Mucosa of rectum (tissue), 2 donors: ENCODE measurements at regions not wholly inside any gene's neighbourhood (a gene's known extent, or its start where the extent isn't known, plus 50 kb on each side); places are given as distances from the start of the nearest gene placed in this dataset.
A peak's percentile ranks its signal among the peaks of the same experiment; 100 is the strongest.

Experiments used
- H3K27ac ChIP-seq, 2 donors: one replicate each; pipeline ENCODE4 v1.7.0; 2013; ENCODE audit warnings: inconsistent platforms in 2 of 2, low read depth in 2 of 2, low read length in 2 of 2
- H3K27me3 ChIP-seq, 2 donors: one replicate each; pipeline ENCODE4 v1.7.0; 2013; ENCODE audit warnings: low read length in 2 of 2; ENCODE audit not compliant: control insufficient read depth in 2 of 2, insufficient read depth in 2 of 2
- H3K36me3 ChIP-seq, 2 donors: one replicate each; pipeline ENCODE4 v1.7.0; 2013; ENCODE audit warnings: low read length in 2 of 2; ENCODE audit not compliant: control insufficient read depth in 2 of 2, insufficient read depth in 2 of 2
- H3K4me1 ChIP-seq, 2 donors: one replicate each; pipeline ENCODE4 v1.7.0; 2013; ENCODE audit warnings: low read length in 2 of 2, mild to moderate bottlenecking in 1 of 2; ENCODE audit not compliant: control insufficient read depth in 2 of 2, insufficient read depth in 2 of 2
- H3K4me3 ChIP-seq, 2 donors: one replicate each; pipeline ENCODE4 v1.7.0; 2013; ENCODE audit warnings: low read length in 2 of 2
- H3K9ac ChIP-seq, 2 donors: one replicate each; pipeline ENCODE4 v1.7.0; 2013; ENCODE audit warnings: low read length in 2 of 2, low read depth in 1 of 2, mild to moderate bottlenecking in 1 of 2
- H3K9me3 ChIP-seq, 2 donors: one replicate each; pipeline ENCODE4 v1.7.0; 2013; ENCODE audit warnings: low read length in 2 of 2; ENCODE audit not compliant: control insufficient read depth in 2 of 2
- donor health status: healthy.
- donor health status: Normal muscosa, but diverticular disease.

GRCh38 chr19:28051047-28051446, 1161.9 kb downstream of the UQCRFS1 start:
- Histone ChIP-seq H3K27ac (no peak overlapping the region), H3K9me3 (peaks cover 2 to 3% of the 10 kb centered on the region in 2 donors), H3K4me1 (no peaks in the 10 kb centered on the region)

GRCh38 chr19:28049875-28050274, 1163.1 kb downstream of the UQCRFS1 start:
- peaks cover 2 to 3% of the 10 kb centered on the region in 2 donors for H3K9me3 ChIP-seq
- H3K27ac ChIP-seq, result no peak overlapping the region
- no peak overlapping the region for H3K4me3 ChIP-seq
- H3K9ac ChIP-seq, result no peak overlapping the region
- H3K27me3 ChIP-seq, result no peaks in the 10 kb centered on the region
- no peaks in the 10 kb centered on the region for H3K4me1 ChIP-seq
- H3K36me3 ChIP-seq, result no peaks in the 10 kb centered on the region

More at GRCh38 chr19:28051047-28051446, 1161.9 kb downstream of the UQCRFS1 start:
- no peaks in the 10 kb centered on the region for H3K36me3 ChIP-seq
- H3K9ac ChIP-seq, result no peak overlapping the region
- H3K27me3 ChIP-seq, result no peaks in the 10 kb centered on the region
- no peak overlapping the region for H3K4me3 ChIP-seq

GRCh38 chr19:28046932-28047331, 1166.0 kb downstream of the UQCRFS1 start:
- Histone ChIP-seq H3K36me3 (no peaks in the 10 kb centered on the region), H3K9me3 (peaks cover 2 to 3% of the 10 kb centered on the region in 2 donors), H3K4me3 (no peak overlapping the region)

GRCh38 chr19:28045621-28046020, 1167.3 kb downstream of the UQCRFS1 start:
- peak overlapping the region in 1 of 2 donors; percentile 11 for H3K4me3 ChIP-seq
- H3K9ac ChIP-seq, result no peak overlapping the region
- no peaks in the 10 kb centered on the region for H3K4me1 ChIP-seq
- no peaks in the 10 kb centered on the region for H3K27me3 ChIP-seq
- H3K36me3 ChIP-seq, result no peaks in the 10 kb centered on the region
- peaks cover 2 to 3% of the 10 kb centered on the region in 2 donors for H3K9me3 ChIP-seq
- no peak overlapping the region for H3K27ac ChIP-seq

More at GRCh38 chr19:28046932-28047331, 1166.0 kb downstream of the UQCRFS1 start:
- no peaks in the 10 kb centered on the region for H3K4me1 ChIP-seq
- H3K9ac ChIP-seq, result no peak overlapping the region
- H3K27me3 ChIP-seq, result no peaks in the 10 kb centered on the region
- H3K27ac ChIP-seq, result no peak overlapping the region

GRCh38 chr19:28044477-28044876, 1168.5 kb downstream of the UQCRFS1 start:
- Histone ChIP-seq H3K9me3 (peaks cover 2 to 3% of the 10 kb centered on the region in 2 donors), H3K9ac (no peak overlapping the region), H3K27ac (no peak overlapping the region), H3K27me3 (no peaks in the 10 kb centered on the region), H3K4me1 (no peaks in the 10 kb centered on the region), H3K36me3 (no peaks in the 10 kb centered on the region), H3K4me3 (no peak overlapping the region)

- H3K4me1 ChIP-seq, result no peaks in the 10 kb centered on the region
- H3K9ac ChIP-seq, result no peak overlapping the region
- H3K36me3 ChIP-seq, result no peaks in the 10 kb centered on the region
- H3K9me3 ChIP-seq, result peaks cover 2% of the 10 kb centered on the region in 2 donors
- H3K27me3 ChIP-seq, result no peaks in the 10 kb centered on the region
- no peak overlapping the region for H3K4me3 ChIP-seq
- H3K27ac ChIP-seq, result no peak overlapping the region
Observed at GRCh38 chr19:28042516-28042915, 1170.4 kb downstream of the UQCRFS1 start.

- Histone ChIP-seq H3K27me3 (no peaks in the 10 kb centered on the region), H3K36me3 (no peaks in the 10 kb centered on the region), H3K4me3 (no peak overlapping the region), H3K9me3 (no peaks in the 10 kb centered on the region), H3K4me1 (no peaks in the 10 kb centered on the region), H3K9ac (no peak overlapping the region), H3K27ac (no peak overlapping the region)
Observed at GRCh38 chr19:28039677-28040381, 1173.1 kb downstream of the UQCRFS1 start.

- no peak overlapping the region for H3K27ac ChIP-seq
- no peaks in the 10 kb centered on the region for H3K27me3 ChIP-seq
- no peak overlapping the region for H3K9ac ChIP-seq
- H3K36me3 ChIP-seq, result no peaks in the 10 kb centered on the region
- H3K4me3 ChIP-seq, result no peak overlapping the region
- H3K9me3 ChIP-seq, result no peaks in the 10 kb centered on the region
- H3K4me1 ChIP-seq, result no peaks in the 10 kb centered on the region
Observed at GRCh38 chr19:28037186-28037585, 1175.8 kb downstream of the UQCRFS1 start.

GRCh38 chr19:28036486-28036885, 1176.5 kb downstream of the UQCRFS1 start:
- Histone ChIP-seq H3K9me3 (no peaks in the 10 kb centered on the region), H3K4me3 (no peak overlapping the region), H3K27me3 (no peaks in the 10 kb centered on the region)

GRCh38 chr19:28034936-28035335, 1178.0 kb downstream of the UQCRFS1 start:
- Histone ChIP-seq H3K9ac (no peak overlapping the region), H3K27me3 (no peaks in the 10 kb centered on the region)

More at GRCh38 chr19:28036486-28036885, 1176.5 kb downstream of the UQCRFS1 start:
- Histone ChIP-seq H3K4me1 (no peaks in the 10 kb centered on the region), H3K36me3 (no peaks in the 10 kb centered on the region), H3K27ac (no peak overlapping the region), H3K9ac (no peak overlapping the region)

More at GRCh38 chr19:28034936-28035335, 1178.0 kb downstream of the UQCRFS1 start:
- no peaks in the 10 kb centered on the region for H3K36me3 ChIP-seq
- H3K27ac ChIP-seq, result no peak overlapping the region
- no peaks in the 10 kb centered on the region for H3K9me3 ChIP-seq
- H3K4me3 ChIP-seq, result no peak overlapping the region
- H3K4me1 ChIP-seq, result no peaks in the 10 kb centered on the region
